ENCODE measurements at regions not wholly inside any gene's neighbourhood (a gene's known extent, or its start where the extent isn't known, plus 50 kb on each side); places are given as distances from the start of the nearest gene placed in this dataset.

DNA sequence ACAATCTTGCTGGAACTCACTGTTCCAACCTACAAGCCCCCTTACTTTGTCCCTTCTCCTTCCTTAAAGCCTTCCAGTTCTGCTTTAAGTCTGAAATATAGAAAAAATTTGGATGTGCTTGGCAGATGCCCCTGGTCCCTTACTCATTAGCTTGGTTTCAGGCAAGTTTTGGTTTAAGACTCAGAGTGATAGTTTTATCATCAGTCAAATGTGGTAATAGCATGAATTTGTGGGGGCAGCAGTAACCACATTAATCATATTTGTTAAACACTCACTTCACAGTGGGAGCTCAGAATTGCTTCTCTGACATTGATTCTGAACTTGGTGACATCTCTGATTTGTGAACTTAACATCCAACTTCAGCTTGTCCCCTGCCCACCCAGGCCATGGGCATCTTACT lies 58.3 kb upstream of the ALDH1A3 start:
- no peak for FAIRE-seq

DNA sequence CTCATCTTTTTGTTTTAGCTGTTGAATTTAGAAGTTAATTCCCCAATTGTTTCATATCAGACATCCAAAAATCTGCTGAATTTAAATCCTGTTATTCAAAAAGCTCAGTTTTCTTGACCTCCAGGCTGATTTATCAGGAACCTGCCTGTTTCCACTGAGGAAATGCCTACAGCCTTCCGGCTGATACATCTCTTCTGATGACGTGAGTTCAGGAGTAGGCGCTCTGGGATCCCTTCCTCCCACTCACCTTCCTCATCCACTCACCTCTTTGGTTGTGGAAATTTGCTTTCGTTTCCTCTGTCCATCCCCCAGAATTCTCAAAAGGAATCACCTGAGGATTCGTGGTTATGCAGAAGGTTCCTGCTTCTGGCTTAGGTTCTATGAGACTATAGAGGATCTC lies 55.4 kb upstream of the ALDH1A3 start:
- FAIRE-seq: no peak

DNA sequence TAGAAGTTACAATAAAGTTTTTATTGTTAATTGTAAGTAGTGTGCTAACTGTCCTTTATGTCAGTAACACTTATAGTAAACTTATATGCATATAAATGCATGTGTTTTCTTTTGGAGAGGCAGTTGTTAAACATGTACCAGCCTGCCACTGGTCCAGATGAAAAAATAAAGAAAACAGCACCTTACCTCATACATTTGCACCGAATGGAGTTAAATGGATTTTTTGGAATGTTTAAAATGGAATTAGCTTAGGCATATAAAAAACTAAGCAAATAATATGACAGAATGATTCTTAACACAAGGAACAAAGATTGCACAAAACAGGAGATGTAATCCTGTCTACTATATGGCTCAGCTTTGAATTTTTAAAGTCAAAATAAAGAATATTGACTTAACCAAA lies 50.2 kb upstream of the ALDH1A3 start:
- no peak for FAIRE-seq

All from endometrium (tissue), 2 donors.